CD8-positive, alpha-beta memory T cell (primary cell): ENCODE measurements at regions not wholly inside any gene's neighbourhood (a gene's known extent, or its start where the extent isn't known, plus 50 kb on each side); places are given as distances from the start of the nearest gene placed in this dataset.
A peak's percentile ranks its signal among the peaks of the same experiment; 100 is the strongest.
"Not testable (repeated sequence)": the region's sequence is repeated elsewhere in the genome, so short reads cannot be mapped to it uniquely, and the experiment has no call there.

Experiments used
- CTCF ChIA-PET: fragments of 350-600 bp; sonication (Branson Sonifier 250); formaldehyde crosslinking; loops from one replicate; lab custom pipeline; 2021; ENCODE audit warnings: antibody characterized with exemption; lab: Charles Lee
- POLR2A ChIA-PET: fragments of 350-600 bp; sonication (Branson Sonifier 250); formaldehyde crosslinking; loops from one replicate; lab custom pipeline; 2021; ENCODE audit warnings: antibody characterized with exemption; lab: Charles Lee
- DNase-seq, 5 donors: peaks; one replicate each; pipeline versions ENCODE4 v3.0.0 to v3.0.0-alpha.2; 2020 to 2022; ENCODE audit warnings: mixed read lengths in 1 of 5
- H3K27ac ChIP-seq: one replicate; pipeline ENCODE4 v1.7.0; 2013; ENCODE audit warnings: low read depth, mild to moderate bottlenecking, low read length, moderate library complexity
- H3K27me3 ChIP-seq: 2 replicates; pipeline ENCODE4 v1.7.0; 2013; ENCODE audit warnings: low read length, mild to moderate bottlenecking; ENCODE audit not compliant: insufficient read depth, poor library complexity, severe bottlenecking
- H3K36me3 ChIP-seq: 2 replicates; pipeline ENCODE4 v1.7.0; 2013; ENCODE audit warnings: mild to moderate bottlenecking, low read length, moderate library complexity; ENCODE audit not compliant: insufficient read depth
- H3K4me1 ChIP-seq: 2 replicates; pipeline ENCODE4 v1.7.0; 2013; ENCODE audit warnings: mild to moderate bottlenecking, low read length, moderate library complexity; ENCODE audit not compliant: insufficient read depth
- H3K4me3 ChIP-seq: 2 replicates; pipeline ENCODE4 v1.7.0; 2013; ENCODE audit warnings: mild to moderate bottlenecking, low read length
- H3K9me3 ChIP-seq: 2 replicates; pipeline ENCODE4 v1.7.0; 2013; ENCODE audit warnings: mild to moderate bottlenecking, low read length
- H3K27ac Mint-ChIP-seq, 8 donors: one replicate each; pipeline ENCODE4 v1.8.0; 2020 to 2021; ENCODE audit warnings: mixed read lengths in 8 of 8, mild to moderate bottlenecking in 6 of 8, inconsistent platforms in 3 of 8, moderate library complexity in 3 of 8
- H3K27me3 Mint-ChIP-seq, 2 donors: one replicate each; pipeline ENCODE4 v1.8.0; 2020 to 2021; ENCODE audit warnings: mixed read lengths in 2 of 2, mild to moderate bottlenecking in 1 of 2, moderate library complexity in 1 of 2
- H3K36me3 Mint-ChIP-seq, 3 donors: one replicate each; pipeline ENCODE4 v1.8.0; 2020 to 2021; ENCODE audit warnings: mixed read lengths in 3 of 3, inconsistent platforms in 1 of 3, mild to moderate bottlenecking in 1 of 3
- H3K4me1 Mint-ChIP-seq, 3 donors: one replicate each; pipeline ENCODE4 v1.8.0; 2020 to 2021; ENCODE audit warnings: mixed read lengths in 3 of 3, inconsistent platforms in 1 of 3, mild to moderate bottlenecking in 1 of 3
- H3K4me3 Mint-ChIP-seq, 7 donors: one replicate each; pipeline ENCODE4 v1.8.0; 2020 to 2021; ENCODE audit warnings: mixed read lengths in 7 of 7, mild to moderate bottlenecking in 6 of 7, moderate library complexity in 4 of 7, inconsistent platforms in 2 of 7
- H3K9me3 Mint-ChIP-seq, 5 donors: one replicate each; pipeline ENCODE4 v1.8.0; 2020 to 2022; ENCODE audit warnings: mixed read lengths in 5 of 5, mild to moderate bottlenecking in 3 of 5, moderate library complexity in 2 of 5, inconsistent platforms in 1 of 5

DNA sequence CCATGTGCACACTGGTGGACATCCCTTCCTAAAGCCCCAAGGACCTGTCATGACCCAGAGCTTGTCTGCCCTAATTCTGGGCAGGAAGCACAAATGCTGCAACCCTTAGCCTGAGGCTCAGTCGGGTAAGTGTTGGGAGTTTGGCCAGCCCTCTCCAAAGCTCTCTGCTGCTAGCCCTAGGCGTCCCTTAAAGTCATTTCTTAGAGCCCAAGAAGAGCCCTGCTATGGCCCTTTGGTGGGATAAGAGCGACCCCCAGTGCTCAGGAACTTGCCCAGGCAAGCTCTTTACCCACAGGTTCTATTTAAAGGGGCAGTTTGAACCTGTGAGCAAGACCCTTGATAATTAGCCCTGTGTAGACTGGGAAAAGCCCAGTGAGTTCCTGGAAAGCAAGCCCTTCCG, 356.8 kb downstream of the RRAGC start:
- ChIA-PET POLR2A (no interaction called here), CTCF (interaction anchor here (0.6 kb wide), 1 partner anchor 1138 kb away, joined by 3 read pairs; no protein-coding TSS in a partner anchor)
- Histone ChIP-seq H3K4me3 (no peak overlapping the region), H3K27ac (no peak overlapping the region), H3K9me3 (no peaks in the 10 kb centered on the region), H3K27me3 (peaks cover 4% of the 10 kb centered on the region), H3K4me1 (no peaks in the 10 kb centered on the region), H3K36me3 (no peaks in the 10 kb centered on the region)
- Mint-ChIP-seq H3K9me3 (no peaks in the 10 kb centered on the region), H3K36me3 (no peaks in the 10 kb centered on the region), H3K4me1 (no peaks in the 10 kb centered on the region), H3K27ac (no peak overlapping the region), H3K4me3 (no peak overlapping the region), H3K27me3 (peaks cover 26 to 78% of the 10 kb centered on the region in 2 donors)
- DNase-seq, result no peak

- peaks cover 24 to 68% of the 10 kb centered on the region in 2 donors for H3K27me3 Mint-ChIP-seq
- no peak overlapping the region for H3K4me3 Mint-ChIP-seq
- H3K9me3 ChIP-seq, result no peaks in the 10 kb centered on the region
- ChIA-PET POLR2A (no interaction called here), CTCF (no interaction called here)
- peak overlapping the region in 1 of 8 donors; percentile 30 for H3K27ac Mint-ChIP-seq
- no peaks in the 10 kb centered on the region for H3K36me3 Mint-ChIP-seq
- no peaks in the 10 kb centered on the region for H3K9me3 Mint-ChIP-seq
- H3K4me1 ChIP-seq, result no peaks in the 10 kb centered on the region
- peaks cover 4% of the 10 kb centered on the region for H3K27me3 ChIP-seq
- no peaks in the 10 kb centered on the region for H3K4me1 Mint-ChIP-seq
- H3K36me3 ChIP-seq, result no peaks in the 10 kb centered on the region
- H3K4me3 ChIP-seq, result no peak overlapping the region
- DNase-seq, result no peak
- H3K27ac ChIP-seq, result no peak overlapping the region
Observed at GRCh38 chr1:38500891-38501290, 358.7 kb downstream of the RRAGC start.

- H3K36me3 ChIP-seq, result no peaks in the 10 kb centered on the region
- no peaks in the 10 kb centered on the region for H3K4me1 ChIP-seq
- no peak overlapping the region for H3K4me3 ChIP-seq
- H3K27ac ChIP-seq, result no peak overlapping the region
- CTCF ChIA-PET, result no interaction called here
- Mint-ChIP-seq H3K27ac (no peak overlapping the region), H3K4me3 (no peak overlapping the region), H3K36me3 (no peaks in the 10 kb centered on the region), H3K27me3 (peaks cover 22 to 65% of the 10 kb centered on the region in 2 donors), H3K4me1 (no peaks in the 10 kb centered on the region), H3K9me3 (no peaks in the 10 kb centered on the region)
- POLR2A ChIA-PET, result no interaction called here
- no peak for DNase-seq
- H3K9me3 ChIP-seq, result no peaks in the 10 kb centered on the region
- peaks cover 4% of the 10 kb centered on the region for H3K27me3 ChIP-seq
Observed at GRCh38 chr1:38500352-38500751, 359.2 kb downstream of the RRAGC start.

GRCh38 chr1:38498686-38499085, 360.9 kb downstream of the RRAGC start:
- Mint-ChIP-seq H3K36me3 (no peaks in the 10 kb centered on the region), H3K4me3 (no peak overlapping the region), H3K27ac (no peak overlapping the region), H3K9me3 (no peaks in the 10 kb centered on the region), H3K4me1 (no peaks in the 10 kb centered on the region), H3K27me3 (peaks cover 15 to 53% of the 10 kb centered on the region in 2 donors)
- no peak overlapping the region for H3K27ac ChIP-seq
- H3K36me3 ChIP-seq, result no peaks in the 10 kb centered on the region
- no peak overlapping the region for H3K4me3 ChIP-seq
- POLR2A ChIA-PET, result interaction anchor here (0.6 kb wide), 1 partner anchor 435 kb away, joined by 4 read pairs; no protein-coding TSS in a partner anchor
- no peaks in the 10 kb centered on the region for H3K9me3 ChIP-seq
- no peak for DNase-seq
- CTCF ChIA-PET, result interaction anchor here (1.7 kb wide), 1 partner anchor 9 kb away, joined by 5 read pairs; no protein-coding TSS in a partner anchor
- no peaks in the 10 kb centered on the region for H3K4me1 ChIP-seq
- H3K27me3 ChIP-seq, result peaks cover 4% of the 10 kb centered on the region

GRCh38 chr1:38497921-38498656, 361.5 kb downstream of the RRAGC start:
- no peak overlapping the region for H3K4me3 ChIP-seq
- no peaks in the 10 kb centered on the region for H3K4me1 ChIP-seq
- H3K36me3 ChIP-seq, result no peaks in the 10 kb centered on the region
- H3K9me3 ChIP-seq, result no peaks in the 10 kb centered on the region
- ChIA-PET POLR2A (interaction anchor here (0.6 kb wide), 1 partner anchor 435 kb away, joined by 4 read pairs; no protein-coding TSS in a partner anchor), CTCF (interaction anchor here (1.7 kb wide), 1 partner anchor 8 kb away, joined by 5 read pairs; no protein-coding TSS in a partner anchor)
- no peaks in the 10 kb centered on the region for H3K36me3 Mint-ChIP-seq
- H3K27me3 Mint-ChIP-seq, result peaks cover 15 to 47% of the 10 kb centered on the region in 2 donors
- H3K27me3 ChIP-seq, result peaks cover 4% of the 10 kb centered on the region
- DNase-seq, result no peak
- no peak overlapping the region for H3K4me3 Mint-ChIP-seq
- no peak overlapping the region for H3K27ac ChIP-seq
- no peak overlapping the region for H3K27ac Mint-ChIP-seq
- no peaks in the 10 kb centered on the region for H3K4me1 Mint-ChIP-seq
- no peaks in the 10 kb centered on the region for H3K9me3 Mint-ChIP-seq

- H3K27me3 ChIP-seq, CTCF ChIA-PET, H3K9me3 ChIP-seq, POLR2A ChIA-PET, H3K4me3 Mint-ChIP-seq, DNase-seq, H3K27ac ChIP-seq, H3K27ac Mint-ChIP-seq, H3K4me1 ChIP-seq, H3K36me3 ChIP-seq, H3K36me3 Mint-ChIP-seq, H3K9me3 Mint-ChIP-seq, H3K4me3 ChIP-seq, H3K4me1 Mint-ChIP-seq: not testable (repeated sequence)
- peaks cover 11 to 28% of the 10 kb centered on the region in 2 donors for H3K27me3 Mint-ChIP-seq
Observed at GRCh38 chr1:38493306-38493705, 366.3 kb downstream of the RRAGC start.

- H3K27ac ChIP-seq, result no peak overlapping the region
- CTCF ChIA-PET, result interaction anchor here (0.9 kb wide), 1 partner anchor 9 kb away, joined by 5 read pairs; no protein-coding TSS in a partner anchor
- H3K4me3 Mint-ChIP-seq, result no peak overlapping the region
Observed at GRCh38 chr1:38489844-38490270, 369.7 kb downstream of the RRAGC start.

GRCh38 chr1:38488162-38488898, 371.2 kb downstream of the RRAGC start:
- DNase-seq, result no peak
- H3K4me3 ChIP-seq, result no peak overlapping the region
- Mint-ChIP-seq H3K27ac (no peak overlapping the region), H3K36me3 (no peaks in the 10 kb centered on the region), H3K4me3 (no peak overlapping the region), H3K4me1 (no peaks in the 10 kb centered on the region), H3K9me3 (no peaks in the 10 kb centered on the region), H3K27me3 (peaks cover 17 to 38% of the 10 kb centered on the region in 2 donors)
- H3K4me1 ChIP-seq, result no peaks in the 10 kb centered on the region
- ChIA-PET POLR2A (no interaction called here), CTCF (no interaction called here)
- H3K27me3 ChIP-seq, result no peaks in the 10 kb centered on the region
- no peaks in the 10 kb centered on the region for H3K9me3 ChIP-seq
- no peaks in the 10 kb centered on the region for H3K36me3 ChIP-seq
- no peak overlapping the region for H3K27ac ChIP-seq

More at GRCh38 chr1:38489844-38490270, 369.7 kb downstream of the RRAGC start:
- peaks cover 12 to 25% of the 10 kb centered on the region in 2 donors for H3K27me3 Mint-ChIP-seq
- POLR2A ChIA-PET, result no interaction called here
- peak in 3 of 5 donors; percentile 4 to 50 (median 17) for DNase-seq
- no peaks in the 10 kb centered on the region for H3K4me1 Mint-ChIP-seq
- H3K36me3 Mint-ChIP-seq, result no peaks in the 10 kb centered on the region
- no peak overlapping the region for H3K4me3 ChIP-seq
- no peaks in the 10 kb centered on the region for H3K9me3 Mint-ChIP-seq
- no peaks in the 10 kb centered on the region for H3K9me3 ChIP-seq
- no peaks in the 10 kb centered on the region for H3K27me3 ChIP-seq
- H3K27ac Mint-ChIP-seq, result no peak overlapping the region
- no peaks in the 10 kb centered on the region for H3K36me3 ChIP-seq
- no peaks in the 10 kb centered on the region for H3K4me1 ChIP-seq
